ENCODE measurements at regions not wholly inside any gene's neighbourhood (a gene's known extent, or its start where the extent isn't known, plus 50 kb on each side); places are given as distances from the start of the nearest gene placed in this dataset.

- no peak overlapping the region for H3K4me3 ChIP-seq (ENCODE audit: low read depth, low read length)
- in situ Hi-C loops (cut with HindIII; ENCODE audit: low sequenced_read_pairs): no loop called here
- DNase-seq (ENCODE audit: low read depth, low spot score): no peak
- no peak for TF ChIP-seq CTCF (IDR thresholded peaks at IDR 0.05; ENCODE audit: low read depth, low read length)
These were observed 75.9 kb upstream of the RGS17 start for GRCh38 chr6:153207006-153207405.

- TF ChIP-seq CTCF (IDR thresholded peaks at IDR 0.05; ENCODE audit: low read depth, low read length): no peak
- in situ Hi-C loops (cut with HindIII; ENCODE audit: low sequenced_read_pairs): no loop called here
These were observed 62.1 kb upstream of the RGS17 start for GRCh38 chr6:153192943-153193885.

GRCh38 chr6:153183925-153184324 lies 52.8 kb upstream of the RGS17 start:
- in situ Hi-C loops (cut with HindIII; ENCODE audit: low sequenced_read_pairs): no loop called here

More at GRCh38 chr6:153192943-153193885, 62.1 kb upstream of the RGS17 start:
- H3K4me3 ChIP-seq (ENCODE audit: low read depth, low read length): no peak overlapping the region
- no peak for DNase-seq (ENCODE audit: low read depth, low spot score)

More at GRCh38 chr6:153183925-153184324, 52.8 kb upstream of the RGS17 start:
- no peak overlapping the region for H3K4me3 ChIP-seq (ENCODE audit: low read depth, low read length)
- TF ChIP-seq CTCF (IDR thresholded peaks at IDR 0.05; ENCODE audit: low read depth, low read length): no peak
- DNase-seq (ENCODE audit: low read depth, low spot score): no peak

All from astrocyte of the spinal cord (primary cell).